GM12878 (cell line): ENCODE measurements at regions not wholly inside any gene's neighbourhood (a gene's known extent, or its start where the extent isn't known, plus 50 kb on each side); places are given as distances from the start of the nearest gene placed in this dataset.

Experiments
- KDM1A ChIP-seq: fragments of 200-600 bp; sonication (generic); IDR thresholded peaks from 2 replicates; pipeline ENCODE4 v1.6.1; 2016; ENCODE audit warnings: borderline replicate concordance
- MTA3 ChIP-seq: IDR thresholded peaks from 2 replicates; pipeline ENCODE4 v1.6.1; 2012; ENCODE audit warnings: low read length, inconsistent platforms, borderline replicate concordance
- RUNX3 ChIP-seq: IDR thresholded peaks from 2 replicates; pipeline ENCODE4 v1.6.1; 2012; ENCODE audit warnings: low read length, inconsistent platforms
- SIN3A ChIP-seq: IDR thresholded peaks from 2 replicates; pipeline ENCODE4 v1.6.1; 2012; ENCODE audit warnings: low read depth, low read length, improper control_type of control experiment
- YBX1 ChIP-seq: fragments of 450-650 bp; IDR thresholded peaks from 2 replicates; pipeline ENCODE4 v1.6.1; 2016; ENCODE audit warnings: antibody characterized with exemption
- TF ChIP-seq, protein P1 (sequence below): IDR thresholded peaks from 2 replicates; pipeline ENCODE4 v1.6.1; 2012; ENCODE audit warnings: mild to moderate bottlenecking, low read depth, low read length
- TF ChIP-seq, protein P2 (sequence below): fragments of 150-350 bp; IDR thresholded peaks from 2 replicates; pipeline ENCODE4 v1.6.1; 2016; ENCODE audit warnings: low read depth, low read length
- TF ChIP-seq, protein P3 (sequence below): IDR thresholded peaks from 2 replicates; pipeline ENCODE4 v1.6.1; 2011; ENCODE audit warnings: borderline replicate concordance, low read depth, mild to moderate bottlenecking, moderate library complexity, mixed read lengths, low read length; ENCODE audit not compliant: insufficient read depth; ENCODE audit errors: extremely low read length

DNA sequence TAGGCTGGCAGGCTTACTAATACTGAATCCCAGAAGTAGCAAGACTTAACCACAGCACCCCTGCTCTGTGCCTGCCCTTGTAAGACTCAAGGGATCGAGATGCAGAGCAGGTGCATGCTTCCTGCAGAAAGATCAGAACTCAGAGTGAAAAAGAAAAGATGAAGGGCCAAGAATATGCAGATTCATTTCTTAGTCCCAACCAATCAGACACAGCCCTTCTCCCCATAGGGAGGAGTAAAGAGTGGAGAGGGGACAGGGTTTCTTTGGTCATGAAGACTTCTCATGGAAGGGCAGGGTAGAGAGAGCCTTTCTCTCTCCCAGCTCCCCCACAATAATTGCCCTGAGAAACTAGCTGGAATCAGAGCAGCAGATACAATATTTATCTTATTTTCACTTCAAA is 105.6 kb upstream of the MB21D2 start (continued):
- TF ChIP-seq, protein P1, sequence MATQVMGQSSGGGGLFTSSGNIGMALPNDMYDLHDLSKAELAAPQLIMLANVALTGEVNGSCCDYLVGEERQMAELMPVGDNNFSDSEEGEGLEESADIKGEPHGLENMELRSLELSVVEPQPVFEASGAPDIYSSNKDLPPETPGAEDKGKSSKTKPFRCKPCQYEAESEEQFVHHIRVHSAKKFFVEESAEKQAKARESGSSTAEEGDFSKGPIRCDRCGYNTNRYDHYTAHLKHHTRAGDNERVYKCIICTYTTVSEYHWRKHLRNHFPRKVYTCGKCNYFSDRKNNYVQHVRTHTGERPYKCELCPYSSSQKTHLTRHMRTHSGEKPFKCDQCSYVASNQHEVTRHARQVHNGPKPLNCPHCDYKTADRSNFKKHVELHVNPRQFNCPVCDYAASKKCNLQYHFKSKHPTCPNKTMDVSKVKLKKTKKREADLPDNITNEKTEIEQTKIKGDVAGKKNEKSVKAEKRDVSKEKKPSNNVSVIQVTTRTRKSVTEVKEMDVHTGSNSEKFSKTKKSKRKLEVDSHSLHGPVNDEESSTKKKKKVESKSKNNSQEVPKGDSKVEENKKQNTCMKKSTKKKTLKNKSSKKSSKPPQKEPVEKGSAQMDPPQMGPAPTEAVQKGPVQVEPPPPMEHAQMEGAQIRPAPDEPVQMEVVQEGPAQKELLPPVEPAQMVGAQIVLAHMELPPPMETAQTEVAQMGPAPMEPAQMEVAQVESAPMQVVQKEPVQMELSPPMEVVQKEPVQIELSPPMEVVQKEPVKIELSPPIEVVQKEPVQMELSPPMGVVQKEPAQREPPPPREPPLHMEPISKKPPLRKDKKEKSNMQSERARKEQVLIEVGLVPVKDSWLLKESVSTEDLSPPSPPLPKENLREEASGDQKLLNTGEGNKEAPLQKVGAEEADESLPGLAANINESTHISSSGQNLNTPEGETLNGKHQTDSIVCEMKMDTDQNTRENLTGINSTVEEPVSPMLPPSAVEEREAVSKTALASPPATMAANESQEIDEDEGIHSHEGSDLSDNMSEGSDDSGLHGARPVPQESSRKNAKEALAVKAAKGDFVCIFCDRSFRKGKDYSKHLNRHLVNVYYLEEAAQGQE: no peak
- TF ChIP-seq YBX1: no peak
- no peak for TF ChIP-seq KDM1A
- TF ChIP-seq, protein P2, sequence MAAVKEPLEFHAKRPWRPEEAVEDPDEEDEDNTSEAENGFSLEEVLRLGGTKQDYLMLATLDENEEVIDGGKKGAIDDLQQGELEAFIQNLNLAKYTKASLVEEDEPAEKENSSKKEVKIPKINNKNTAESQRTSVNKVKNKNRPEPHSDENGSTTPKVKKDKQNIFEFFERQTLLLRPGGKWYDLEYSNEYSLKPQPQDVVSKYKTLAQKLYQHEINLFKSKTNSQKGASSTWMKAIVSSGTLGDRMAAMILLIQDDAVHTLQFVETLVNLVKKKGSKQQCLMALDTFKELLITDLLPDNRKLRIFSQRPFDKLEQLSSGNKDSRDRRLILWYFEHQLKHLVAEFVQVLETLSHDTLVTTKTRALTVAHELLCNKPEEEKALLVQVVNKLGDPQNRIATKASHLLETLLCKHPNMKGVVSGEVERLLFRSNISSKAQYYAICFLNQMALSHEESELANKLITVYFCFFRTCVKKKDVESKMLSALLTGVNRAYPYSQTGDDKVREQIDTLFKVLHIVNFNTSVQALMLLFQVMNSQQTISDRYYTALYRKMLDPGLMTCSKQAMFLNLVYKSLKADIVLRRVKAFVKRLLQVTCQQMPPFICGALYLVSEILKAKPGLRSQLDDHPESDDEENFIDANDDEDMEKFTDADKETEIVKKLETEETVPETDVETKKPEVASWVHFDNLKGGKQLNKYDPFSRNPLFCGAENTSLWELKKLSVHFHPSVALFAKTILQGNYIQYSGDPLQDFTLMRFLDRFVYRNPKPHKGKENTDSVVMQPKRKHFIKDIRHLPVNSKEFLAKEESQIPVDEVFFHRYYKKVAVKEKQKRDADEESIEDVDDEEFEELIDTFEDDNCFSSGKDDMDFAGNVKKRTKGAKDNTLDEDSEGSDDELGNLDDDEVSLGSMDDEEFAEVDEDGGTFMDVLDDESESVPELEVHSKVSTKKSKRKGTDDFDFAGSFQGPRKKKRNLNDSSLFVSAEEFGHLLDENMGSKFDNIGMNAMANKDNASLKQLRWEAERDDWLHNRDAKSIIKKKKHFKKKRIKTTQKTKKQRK: no peak
- TF ChIP-seq, protein P3, sequence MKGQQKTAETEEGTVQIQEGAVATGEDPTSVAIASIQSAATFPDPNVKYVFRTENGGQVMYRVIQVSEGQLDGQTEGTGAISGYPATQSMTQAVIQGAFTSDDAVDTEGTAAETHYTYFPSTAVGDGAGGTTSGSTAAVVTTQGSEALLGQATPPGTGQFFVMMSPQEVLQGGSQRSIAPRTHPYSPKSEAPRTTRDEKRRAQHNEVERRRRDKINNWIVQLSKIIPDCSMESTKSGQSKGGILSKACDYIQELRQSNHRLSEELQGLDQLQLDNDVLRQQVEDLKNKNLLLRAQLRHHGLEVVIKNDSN: no peak
- no peak for TF ChIP-seq MTA3
- TF ChIP-seq SIN3A: no peak
- no peak for TF ChIP-seq RUNX3
